Fibroblast of upper back skin (primary cell): ENCODE measurements at regions not wholly inside any gene's neighbourhood (a gene's known extent, or its start where the extent isn't known, plus 50 kb on each side); places are given as distances from the start of the nearest gene placed in this dataset.

Experiments
- DNase-seq: peaks from one replicate; pipeline ENCODE4 v3.0.0-alpha.2; 2013

DNA sequence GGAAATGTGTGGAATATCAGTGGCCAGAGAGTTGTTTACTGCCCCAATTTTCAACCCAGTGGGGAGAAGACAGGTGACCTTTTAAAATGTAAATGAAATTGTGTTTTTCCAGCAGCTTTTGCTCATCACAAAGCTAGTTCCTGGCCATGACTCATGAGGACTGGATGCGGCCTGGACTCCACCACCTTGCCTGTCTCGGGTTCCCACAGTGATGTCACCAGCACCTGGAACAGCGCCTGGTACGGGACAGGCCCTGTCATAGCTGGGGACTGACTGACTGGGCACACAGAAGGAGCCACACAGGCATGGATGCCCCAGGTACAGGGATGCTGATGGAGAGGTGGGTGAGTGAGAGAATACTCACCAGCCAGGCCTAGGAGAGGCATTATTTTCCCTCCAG is 277.1 kb downstream of the AJAP1 start:
- DNase-seq: no peak

GRCh38 chr1:4928186-4928585 is 273.8 kb downstream of the AJAP1 start:
- no peak for DNase-seq

DNA sequence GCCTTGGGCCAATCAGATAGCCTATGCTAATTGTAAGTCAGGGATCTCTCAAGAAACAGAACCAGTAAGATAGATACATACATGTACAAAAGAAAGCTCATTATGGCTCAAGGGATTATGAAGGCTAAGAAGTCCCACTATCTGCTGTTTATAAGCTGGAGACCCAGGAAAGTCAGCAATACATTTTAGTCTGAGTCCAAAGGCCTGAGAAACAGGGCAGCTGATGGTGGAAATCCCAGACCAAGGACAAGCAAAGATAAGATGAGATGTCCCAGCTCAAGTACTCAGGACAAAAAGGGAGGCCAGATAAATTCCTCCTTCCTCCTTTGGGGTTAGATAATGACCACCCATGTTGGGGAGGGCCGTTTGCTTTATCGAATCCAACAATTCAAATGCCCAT is 269.9 kb downstream of the AJAP1 start:
- no peak for DNase-seq

GRCh38 chr1:4916610-4917009 is 262.2 kb downstream of the AJAP1 start:
- no peak for DNase-seq

GRCh38 chr1:4915154-4915553 is 260.7 kb downstream of the AJAP1 start:
- no peak for DNase-seq

DNA sequence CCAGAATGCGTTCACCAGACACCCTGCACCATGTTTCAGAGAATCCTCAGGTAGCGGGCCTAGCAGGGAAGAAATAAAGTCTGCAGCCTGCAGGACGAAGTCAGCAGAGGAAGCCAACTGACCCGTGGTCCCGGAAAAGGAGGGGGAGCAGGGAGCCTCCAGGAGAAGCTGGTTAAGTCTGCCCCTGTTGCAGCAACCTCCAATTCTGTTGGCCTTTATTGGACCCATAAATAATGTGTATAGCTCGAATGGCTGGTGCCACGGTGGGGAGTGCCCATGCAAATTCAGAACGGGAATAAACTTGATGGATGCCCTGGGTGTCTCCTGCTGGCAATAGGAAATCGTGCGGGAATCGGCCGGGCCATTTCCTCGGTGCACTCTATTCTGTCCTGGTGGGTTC is 254.1 kb downstream of the AJAP1 start:
- DNase-seq: no peak

DNA sequence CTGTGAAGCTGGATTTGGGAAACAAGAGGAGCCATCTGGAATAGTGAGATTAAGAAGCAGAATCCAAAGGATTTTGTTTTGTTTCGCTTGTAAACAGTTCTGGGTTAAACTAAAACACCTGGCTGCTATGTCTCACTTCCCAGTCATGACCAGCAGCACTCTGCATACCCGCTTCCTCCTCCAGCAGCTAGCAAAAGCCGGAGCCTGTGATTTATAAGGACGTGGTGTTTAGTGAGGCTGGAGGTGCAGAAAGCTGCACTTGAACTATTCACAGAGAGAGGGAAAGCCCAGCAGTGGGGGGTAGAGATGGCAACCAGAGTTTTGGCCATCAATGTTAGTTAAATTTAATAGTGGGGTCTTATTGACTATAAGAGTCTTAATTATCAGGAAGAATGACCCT is 240.2 kb downstream of the AJAP1 start:
- no peak for DNase-seq

DNA sequence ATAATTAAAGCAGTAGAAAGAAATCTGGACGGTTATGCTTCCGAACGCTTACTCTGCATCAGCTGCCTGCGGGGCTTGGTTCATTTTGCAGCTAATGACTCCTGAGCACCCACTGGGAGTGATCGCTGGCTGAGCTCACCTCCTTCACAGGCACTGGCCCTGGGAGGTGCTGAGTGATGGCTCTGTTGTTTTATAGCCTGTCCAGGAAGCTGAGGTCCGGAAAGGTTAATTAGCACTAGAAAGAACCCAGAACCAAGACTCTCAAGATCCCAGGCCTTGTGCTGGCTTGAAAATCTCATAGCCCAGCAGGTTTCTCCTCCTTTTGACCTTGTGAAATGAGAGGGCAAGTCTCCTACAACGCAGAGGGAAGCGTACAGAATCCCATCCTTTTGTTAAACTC is 226.2 kb downstream of the AJAP1 start:
- DNase-seq: no peak

- DNase-seq: no peak
Observed at GRCh38 chr1:4877426-4877825, 223.0 kb downstream of the AJAP1 start.

- DNase-seq: no peak
Observed at GRCh38 chr1:4871373-4871772, 217.0 kb downstream of the AJAP1 start.

DNA sequence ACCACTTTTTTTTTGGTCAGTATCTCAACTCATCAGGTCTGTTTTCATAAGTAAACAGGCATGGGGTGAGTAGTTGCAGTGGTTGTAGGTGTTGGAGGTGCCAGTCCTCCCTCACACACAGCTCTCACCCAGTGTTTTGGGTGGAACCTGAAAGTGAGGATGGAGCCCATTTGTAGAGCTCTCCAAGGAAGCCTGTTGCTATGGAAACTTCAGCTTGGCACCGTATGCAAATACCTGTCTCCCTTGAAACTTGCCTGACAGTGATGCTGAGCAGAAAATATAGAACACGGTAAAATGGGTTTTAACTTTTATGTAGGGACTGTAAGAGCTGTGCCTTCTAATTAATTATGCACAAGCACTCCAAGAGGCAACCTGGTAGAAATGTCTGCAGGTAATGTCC is 214.1 kb downstream of the AJAP1 start:
- DNase-seq: no peak

GRCh38 chr1:4856396-4856795 is 202.0 kb downstream of the AJAP1 start:
- no peak for DNase-seq

DNA sequence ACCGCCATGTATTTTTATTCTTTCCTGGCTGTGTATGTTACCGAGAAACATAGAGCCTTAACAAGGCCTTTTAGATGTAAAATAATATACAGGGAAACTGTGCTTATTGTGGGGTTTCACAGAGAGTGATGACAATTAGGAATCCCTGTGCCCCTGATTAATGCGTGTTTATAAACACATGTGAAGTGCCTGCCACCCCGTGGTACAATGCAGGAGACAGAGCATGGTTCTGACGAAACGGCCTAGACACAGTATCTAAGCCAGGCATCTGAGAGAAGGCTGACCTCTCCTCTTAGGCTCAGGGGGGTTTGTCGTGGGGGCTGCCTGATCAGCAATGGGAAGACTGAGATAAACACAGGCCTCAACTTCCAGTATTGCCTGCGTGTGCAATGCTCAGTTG is 200.0 kb downstream of the AJAP1 start:
- DNase-seq: no peak

DNA sequence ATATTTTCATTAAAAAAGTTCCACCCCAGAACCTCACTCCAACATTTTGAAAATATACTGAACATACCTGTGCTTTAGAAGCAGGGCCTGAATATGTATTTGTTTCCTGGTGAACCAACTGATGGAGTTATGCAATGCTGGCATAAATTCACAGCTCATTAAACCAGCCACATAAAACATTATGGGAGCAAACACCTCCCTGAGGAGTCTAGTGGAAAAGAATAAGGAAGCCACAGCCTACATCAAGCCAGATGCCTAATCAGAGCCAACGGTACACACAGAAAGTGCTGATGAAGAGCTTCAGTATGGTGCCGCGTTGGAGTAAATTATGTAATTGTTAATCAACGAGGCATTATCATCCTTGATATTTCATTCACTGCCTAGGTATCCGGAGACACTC is 199.5 kb downstream of the AJAP1 start:
- DNase-seq: no peak

GRCh38 chr1:4851385-4852065 is 197.1 kb downstream of the AJAP1 start:
- no peak for DNase-seq

GRCh38 chr1:4848431-4848830 is 194.0 kb downstream of the AJAP1 start:
- DNase-seq: no peak

DNA sequence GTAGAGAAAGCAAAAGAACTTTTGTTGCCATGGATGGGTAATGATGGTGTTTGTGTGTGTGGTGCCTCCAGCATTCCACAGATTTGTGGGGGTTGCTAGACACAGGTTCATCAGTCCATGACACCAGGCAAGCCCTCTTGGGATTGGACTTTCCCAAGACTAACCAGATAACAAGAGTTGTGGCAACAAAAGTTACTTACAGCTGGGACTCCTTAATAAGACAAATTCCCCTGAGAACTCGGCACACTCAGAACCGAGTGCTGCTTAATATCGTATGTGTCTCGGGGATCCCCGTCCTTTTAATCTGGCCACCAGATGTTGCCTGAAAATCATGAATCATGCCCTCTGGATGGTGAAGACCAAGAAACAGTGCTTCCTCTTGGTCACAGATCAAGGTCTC is 193.3 kb downstream of the AJAP1 start:
- no peak for DNase-seq
